Right lobe of liver (tissue), 6 donors: ENCODE measurements at regions not wholly inside any gene's neighbourhood (a gene's known extent, or its start where the extent isn't known, plus 50 kb on each side); places are given as distances from the start of the nearest gene placed in this dataset.
"Not testable (repeated sequence)": the region's sequence is repeated elsewhere in the genome, so short reads cannot be mapped to it uniquely, and the experiment has no call there.

ENCODE experiments used
- ATAC-seq, 4 donors: fragments of 200-7000 bp; cut with Tn5 transposase; one replicate each; pipeline ENCODE4 v1.9.1; 2020; ENCODE audit warnings: mild to moderate bottlenecking in 4 of 4, moderate library complexity in 4 of 4
- DNase-seq, 3 donors: peaks; one replicate each; pipeline ENCODE4 v3.0.0-alpha.2; 2020
- H3K27ac ChIP-seq, 3 donors: fragments of 200-600 bp; one replicate each; pipeline ENCODE4 v1.8.0; 2022
- H3K27me3 ChIP-seq, 2 donors: fragments of 200-600 bp; one replicate each; pipeline ENCODE4 v1.8.0; 2022
- H3K36me3 ChIP-seq, 4 donors: fragments of 200-600 bp; sonication (generic) in 1 of 4; one replicate each; pipeline versions ENCODE4 v1.5.1 to v1.8.0; 2017 to 2022; ENCODE audit warnings: control low read depth in 1 of 4
- H3K4me1 ChIP-seq, 4 donors: fragments of 200-600 bp; sonication (generic) in 1 of 4; one replicate each; pipeline versions ENCODE4 v1.5.1 to v1.8.0; 2017 to 2022; ENCODE audit warnings: control low read depth in 1 of 4
- H3K4me3 ChIP-seq, 3 donors: fragments of 200-600 bp; one replicate each; pipeline ENCODE4 v1.8.0; 2022
- H3K9me3 ChIP-seq, 4 donors: fragments of 200-600 bp; sonication (generic) in 1 of 4; one replicate each; pipeline versions ENCODE4 v1.5.1 to v1.8.0; 2017 to 2022; ENCODE audit warnings: control low read depth in 1 of 4
- POLR2A ChIP-seq: fragments of 450-650 bp; IDR thresholded peaks from one replicate; pipeline ENCODE4 v1.6.1; 2017; ENCODE audit warnings: antibody characterized with exemption, mild to moderate bottlenecking
- WGBS: methylation state at CpG from one replicate; pipeline ENCODE4 v1.1.6; 2018; ENCODE audit warnings: low coverage, low lambda C conversion rate; ENCODE audit not compliant: insufficient coverage; ENCODE audit errors: missing lambda C conversion rate; 5-methylcytosine and 5-hydroxymethylcytosine counted together
- intact Hi-C, 2 donors: fragments of 100-400 bp; cut with DNase I; formaldehyde crosslinking; loops; one replicate each; pipeline versions ENCODE4 v1.11.2 to v1.14.1; 2022
- TF ChIP-seq, protein P1 (sequence below), 4 donors: fragments of 200-600 bp in 3 of 4; fragments of 450-650 bp in 1 of 4; IDR thresholded peaks; one replicate each; pipeline versions ENCODE4 v1.5.1 to v1.8.0; 2016 to 2022; ENCODE audit warnings: antibody characterized with exemption in 4 of 4, mild to moderate bottlenecking in 2 of 4
- donor health status: DM: no; HTN: yes; CAD: no.
- donor health status: DM: no; HTN: no; CAD: no.
- donor health status: DM: no; HTN: no; CAD: no.
- donor health status: DM: no; HTN: yes; CAD: no.
- donor health status: DM: no; HTN: yes; CAD: no.

GRCh38 chr5:7169240-7169878, 226.6 kb upstream of the ADCY2 start:
- TF ChIP-seq POLR2A, result no peak
- TF ChIP-seq, protein P1, sequence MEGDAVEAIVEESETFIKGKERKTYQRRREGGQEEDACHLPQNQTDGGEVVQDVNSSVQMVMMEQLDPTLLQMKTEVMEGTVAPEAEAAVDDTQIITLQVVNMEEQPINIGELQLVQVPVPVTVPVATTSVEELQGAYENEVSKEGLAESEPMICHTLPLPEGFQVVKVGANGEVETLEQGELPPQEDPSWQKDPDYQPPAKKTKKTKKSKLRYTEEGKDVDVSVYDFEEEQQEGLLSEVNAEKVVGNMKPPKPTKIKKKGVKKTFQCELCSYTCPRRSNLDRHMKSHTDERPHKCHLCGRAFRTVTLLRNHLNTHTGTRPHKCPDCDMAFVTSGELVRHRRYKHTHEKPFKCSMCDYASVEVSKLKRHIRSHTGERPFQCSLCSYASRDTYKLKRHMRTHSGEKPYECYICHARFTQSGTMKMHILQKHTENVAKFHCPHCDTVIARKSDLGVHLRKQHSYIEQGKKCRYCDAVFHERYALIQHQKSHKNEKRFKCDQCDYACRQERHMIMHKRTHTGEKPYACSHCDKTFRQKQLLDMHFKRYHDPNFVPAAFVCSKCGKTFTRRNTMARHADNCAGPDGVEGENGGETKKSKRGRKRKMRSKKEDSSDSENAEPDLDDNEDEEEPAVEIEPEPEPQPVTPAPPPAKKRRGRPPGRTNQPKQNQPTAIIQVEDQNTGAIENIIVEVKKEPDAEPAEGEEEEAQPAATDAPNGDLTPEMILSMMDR (IDR thresholded peaks at IDR 0.05), result no peak
- Histone ChIP-seq H3K27ac (no peak overlapping the region), H3K4me1 (no peaks in the 10 kb centered on the region), H3K9me3 (no peaks in the 10 kb centered on the region), H3K27me3 (no peaks in the 10 kb centered on the region), H3K36me3 (no peaks in the 10 kb centered on the region), H3K4me3 (no peak overlapping the region)
- 67% methylated on average over 4 of the region's 4 CpGs for WGBS
- intact Hi-C loops, result no loop called here
- ATAC-seq (no peak), DNase-seq (no peak)

DNA sequence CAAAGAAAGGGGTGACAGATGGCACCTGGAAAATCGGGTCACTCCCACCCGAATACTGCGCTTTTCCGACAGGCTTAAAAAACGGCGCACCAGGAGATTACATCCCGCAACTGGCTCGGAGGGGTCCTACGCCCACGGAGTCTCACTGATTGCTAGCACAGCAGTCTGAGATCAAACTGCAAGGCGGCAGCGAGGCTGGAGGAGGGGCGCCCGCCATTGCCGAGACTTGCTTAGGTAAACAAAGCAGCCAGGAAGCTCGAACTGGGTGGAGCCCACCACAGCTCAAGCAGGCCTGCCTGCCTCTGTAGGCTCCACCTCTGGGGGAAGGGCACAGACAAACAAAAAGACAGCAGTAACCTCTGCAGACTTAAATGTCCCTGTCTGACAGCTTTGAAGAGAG, 225.2 kb upstream of the ADCY2 start:
- WGBS, result 65% methylated on average over 5 of the region's 16 CpGs
- H3K36me3 ChIP-seq, DNase-seq, H3K27me3 ChIP-seq, H3K4me1 ChIP-seq, ATAC-seq, H3K27ac ChIP-seq, intact Hi-C loops, H3K4me3 ChIP-seq, H3K9me3 ChIP-seq: not testable (repeated sequence)

- ATAC-seq, result no peak
- TF ChIP-seq, protein P1 (IDR thresholded peaks at IDR 0.05), result no peak
- TF ChIP-seq POLR2A, result no peak
- Histone ChIP-seq H3K27ac (no peak overlapping the region), H3K9me3 (no peaks in the 10 kb centered on the region), H3K27me3 (no peaks in the 10 kb centered on the region), H3K4me1 (peaks cover 0 to 25% (median 0%) of the 10 kb centered on the region in 4 donors), H3K4me3 (no peak overlapping the region), H3K36me3 (no peaks in the 10 kb centered on the region)
- intact Hi-C loops, result no loop called here
- no peak for DNase-seq
- 67% methylated on average over 2 of the region's 3 CpGs for WGBS
These were observed 216.6 kb upstream of the ADCY2 start for GRCh38 chr5:7179364-7179763.

DNA sequence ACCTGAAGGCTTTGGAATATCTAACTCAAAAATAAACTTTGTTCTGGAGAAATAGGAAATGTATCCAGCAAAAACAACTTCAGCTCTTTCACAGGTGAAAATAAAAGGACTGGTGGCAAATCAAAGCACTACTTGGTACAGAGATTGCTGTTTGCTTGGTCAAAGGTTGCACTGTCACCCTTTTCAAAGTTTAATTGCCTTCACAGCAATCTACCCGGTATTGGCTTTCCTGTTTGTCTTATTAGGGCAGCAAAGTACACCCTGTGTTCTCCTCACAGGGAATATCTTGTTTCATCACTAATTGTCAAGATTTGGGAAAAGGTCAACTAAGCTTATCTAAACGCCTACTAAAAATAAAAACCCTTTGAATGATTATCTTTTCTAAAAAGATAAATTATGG, 214.1 kb upstream of the ADCY2 start:
- WGBS, result 9% methylated on average over 2 of the region's 2 CpGs
- ATAC-seq (peak; percentile 95 to 97 (median 96)), DNase-seq (no peak)
- Histone ChIP-seq H3K36me3 (no peaks in the 10 kb centered on the region), H3K4me1 (peaks cover 0 to 25% (median 0%) of the 10 kb centered on the region in 4 donors), H3K4me3 (no peak overlapping the region), H3K9me3 (no peaks in the 10 kb centered on the region), H3K27ac (peak overlapping the region in 1 of 3 donors; percentile 59), H3K27me3 (no peaks in the 10 kb centered on the region)
- no peak for TF ChIP-seq POLR2A
- TF ChIP-seq, protein P1 (IDR thresholded peaks at IDR 0.05), result no peak
- intact Hi-C loops, result no loop called here

GRCh38 chr5:7185742-7186141, 210.2 kb upstream of the ADCY2 start:
- peaks cover 0 to 17% (median 0%) of the 10 kb centered on the region in 4 donors for H3K4me1 ChIP-seq
- H3K36me3 ChIP-seq, result no peaks in the 10 kb centered on the region
- H3K27me3 ChIP-seq, result no peaks in the 10 kb centered on the region
- ATAC-seq, result no peak
- H3K9me3 ChIP-seq, result no peaks in the 10 kb centered on the region
- no peak for DNase-seq
- TF ChIP-seq, protein P1 (IDR thresholded peaks at IDR 0.05), result no peak
- no peak for TF ChIP-seq POLR2A
- intact Hi-C loops, result no loop called here
- H3K4me3 ChIP-seq, result no peak overlapping the region
- no peak overlapping the region for H3K27ac ChIP-seq
- WGBS, result 57% methylated on average over 7 of the region's 7 CpGs
